ENCODE measurements at regions not wholly inside any gene's neighbourhood (a gene's known extent, or its start where the extent isn't known, plus 50 kb on each side); places are given as distances from the start of the nearest gene placed in this dataset.

DNA sequence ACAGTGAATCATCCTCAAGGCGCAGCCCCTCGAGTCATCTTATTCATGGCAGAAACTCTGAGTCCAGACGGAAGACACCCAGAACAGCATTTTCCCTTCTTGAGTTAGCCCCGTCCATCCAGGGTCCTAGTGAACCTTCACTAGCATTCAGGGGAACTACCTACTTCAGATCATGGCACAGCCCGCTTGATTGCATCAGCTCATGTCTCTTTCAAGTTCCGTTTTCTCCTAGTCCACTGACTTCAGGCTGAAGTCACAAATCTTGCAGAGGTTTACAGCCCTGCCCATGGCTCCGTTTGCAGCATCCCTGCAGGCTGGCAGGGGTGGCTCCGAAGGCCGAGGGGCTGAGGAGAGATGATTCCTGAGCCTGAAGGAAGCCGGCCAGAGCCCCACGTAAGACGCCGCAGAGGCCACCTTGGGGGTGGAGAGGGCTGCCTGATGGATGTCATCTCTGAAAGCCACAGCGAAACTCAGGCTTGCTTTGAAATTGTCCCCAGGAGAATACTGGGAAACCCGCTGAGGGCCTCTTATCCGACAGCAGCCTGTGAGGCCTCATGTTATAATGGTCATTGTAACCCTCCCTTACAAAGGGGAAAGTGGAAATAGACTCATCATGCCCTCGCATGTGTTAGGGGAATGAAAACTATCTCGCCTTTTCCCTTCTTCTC is 310.2 kb upstream of the AJAP1 start:
- Histone ChIP-seq H3K4me3 (no peak overlapping the region), H3K27me3 (peaks cover 0 to 6% (median 0%) of the 10 kb centered on the region in 9 donors), H3K27ac (no peak overlapping the region), H3K36me3 (no peaks in the 10 kb centered on the region), H3K9me3 (no peaks in the 10 kb centered on the region), H3K4me1 (no peaks in the 10 kb centered on the region)
- no peak for TF ChIP-seq POLR2A (IDR thresholded peaks at IDR 0.05)
- TF ChIP-seq, protein P1, sequence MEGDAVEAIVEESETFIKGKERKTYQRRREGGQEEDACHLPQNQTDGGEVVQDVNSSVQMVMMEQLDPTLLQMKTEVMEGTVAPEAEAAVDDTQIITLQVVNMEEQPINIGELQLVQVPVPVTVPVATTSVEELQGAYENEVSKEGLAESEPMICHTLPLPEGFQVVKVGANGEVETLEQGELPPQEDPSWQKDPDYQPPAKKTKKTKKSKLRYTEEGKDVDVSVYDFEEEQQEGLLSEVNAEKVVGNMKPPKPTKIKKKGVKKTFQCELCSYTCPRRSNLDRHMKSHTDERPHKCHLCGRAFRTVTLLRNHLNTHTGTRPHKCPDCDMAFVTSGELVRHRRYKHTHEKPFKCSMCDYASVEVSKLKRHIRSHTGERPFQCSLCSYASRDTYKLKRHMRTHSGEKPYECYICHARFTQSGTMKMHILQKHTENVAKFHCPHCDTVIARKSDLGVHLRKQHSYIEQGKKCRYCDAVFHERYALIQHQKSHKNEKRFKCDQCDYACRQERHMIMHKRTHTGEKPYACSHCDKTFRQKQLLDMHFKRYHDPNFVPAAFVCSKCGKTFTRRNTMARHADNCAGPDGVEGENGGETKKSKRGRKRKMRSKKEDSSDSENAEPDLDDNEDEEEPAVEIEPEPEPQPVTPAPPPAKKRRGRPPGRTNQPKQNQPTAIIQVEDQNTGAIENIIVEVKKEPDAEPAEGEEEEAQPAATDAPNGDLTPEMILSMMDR (IDR thresholded peaks at IDR 0.05), result no peak
- intact Hi-C loops (cut with DNase I), result no loop called here
- ATAC-seq (no peak), DNase-seq (no peak)
- 79 to 88% (median 82%) methylated on average over 18 of the region's 18 CpGs for WGBS, 4 donors

DNA sequence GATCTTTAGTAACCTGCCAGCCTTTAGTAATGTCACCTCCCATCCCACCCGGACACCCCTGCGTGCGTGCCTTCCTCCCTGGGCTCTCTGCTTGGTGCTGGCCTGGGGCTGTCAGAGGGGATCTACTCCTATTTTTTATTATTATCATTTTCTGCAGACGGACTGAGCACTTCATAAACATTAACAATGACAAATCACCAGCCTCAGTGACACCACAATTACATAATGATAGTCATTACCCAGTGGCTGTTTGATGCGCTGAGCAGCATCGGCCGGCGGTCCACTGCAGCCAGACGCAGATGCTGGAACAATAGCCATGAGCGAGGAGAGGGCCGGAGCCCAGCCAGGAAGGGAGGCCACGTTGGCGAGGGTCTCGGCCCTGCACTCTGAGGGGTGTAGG is 309.3 kb upstream of the AJAP1 start:
- Histone ChIP-seq H3K36me3 (no peaks in the 10 kb centered on the region), H3K9me3 (no peaks in the 10 kb centered on the region), H3K27me3 (peaks cover 0 to 6% (median 0%) of the 10 kb centered on the region in 9 donors), H3K4me1 (no peaks in the 10 kb centered on the region), H3K4me3 (no peak overlapping the region), H3K27ac (no peak overlapping the region)
- intact Hi-C loops (cut with DNase I), result no loop called here
- TF ChIP-seq, protein P1 (IDR thresholded peaks at IDR 0.05), result no peak
- TF ChIP-seq POLR2A (IDR thresholded peaks at IDR 0.05), result no peak
- ATAC-seq (no peak), DNase-seq (no peak)
- 69 to 85% (median 82%) methylated on average over 14 of the region's 14 CpGs for WGBS, 4 donors

DNA sequence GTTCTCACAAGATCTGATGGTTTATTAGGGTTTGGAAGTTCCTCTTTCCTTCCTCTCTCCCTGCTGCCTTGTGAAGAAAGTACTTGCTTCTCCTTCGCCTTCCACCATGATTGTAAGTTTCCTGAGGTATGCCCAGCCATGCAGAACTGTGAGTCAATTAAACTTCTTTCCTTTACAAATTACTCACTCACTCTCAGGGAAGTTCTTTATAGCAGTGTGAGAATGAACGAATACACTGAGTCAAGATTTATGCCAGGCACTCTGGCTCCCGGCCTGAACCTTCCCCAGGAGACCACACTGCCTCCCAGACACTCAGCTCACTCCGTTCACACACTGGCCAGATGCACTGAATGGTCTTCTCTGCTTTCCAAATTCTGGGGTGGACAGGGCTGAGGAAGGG is 308.3 kb upstream of the AJAP1 start:
- no peak for DNase-seq
- Histone ChIP-seq H3K36me3 (no peaks in the 10 kb centered on the region), H3K4me1 (no peaks in the 10 kb centered on the region), H3K27me3 (peaks cover 0 to 6% (median 0%) of the 10 kb centered on the region in 9 donors), H3K4me3 (no peak overlapping the region), H3K9me3 (no peaks in the 10 kb centered on the region), H3K27ac (no peak overlapping the region)
- ATAC-seq, result no peak
- 58 to 65% (median 60%) methylated on average over 4 of the region's 4 CpGs for WGBS, 4 donors
- intact Hi-C loops (cut with DNase I), result no loop called here
- TF ChIP-seq POLR2A (IDR thresholded peaks at IDR 0.05), result no peak
- TF ChIP-seq, protein P1 (IDR thresholded peaks at IDR 0.05), result no peak

DNA sequence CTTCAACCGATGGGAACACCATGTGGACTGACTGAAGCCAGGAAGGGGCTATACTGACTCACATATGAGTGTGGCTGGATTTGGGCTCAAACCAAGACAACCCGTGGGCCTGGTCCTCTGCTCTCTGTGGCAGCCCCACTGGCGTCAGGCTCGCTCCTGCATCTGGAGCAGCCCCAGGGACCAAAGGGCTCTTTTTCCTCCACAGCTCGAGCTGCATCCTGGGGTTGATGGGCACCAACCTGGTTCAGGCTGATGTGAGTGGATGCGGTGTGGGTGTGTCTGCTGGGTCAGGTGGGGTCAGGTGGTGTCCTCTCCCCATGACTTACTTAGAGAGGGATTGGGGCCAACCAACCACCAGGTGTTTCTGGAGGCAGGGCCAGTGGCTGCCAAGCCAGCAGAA is 303.0 kb upstream of the AJAP1 start:
- peaks cover 0 to 9% (median 0%) of the 10 kb centered on the region in 9 donors for H3K27me3 ChIP-seq
- H3K36me3 ChIP-seq, result no peaks in the 10 kb centered on the region
- WGBS, 4 donors, result 77 to 87% (median 83%) methylated on average over 6 of the region's 6 CpGs
- TF ChIP-seq POLR2A (IDR thresholded peaks at IDR 0.05), result no peak
- TF ChIP-seq, protein P1 (IDR thresholded peaks at IDR 0.05), result no peak
- no peaks in the 10 kb centered on the region for H3K4me1 ChIP-seq
- H3K4me3 ChIP-seq, result no peak overlapping the region
- no peak overlapping the region for H3K27ac ChIP-seq
- intact Hi-C loops (cut with DNase I), result no loop called here
- ATAC-seq, result no peak
- H3K9me3 ChIP-seq, result no peaks in the 10 kb centered on the region
- DNase-seq, result no peak
